HCT116 (cell line): ENCODE measurements at regions not wholly inside any gene's neighbourhood (a gene's known extent, or its start where the extent isn't known, plus 50 kb on each side); places are given as distances from the start of the nearest gene placed in this dataset.

Experiments used
- EGR1 ChIP-seq: IDR thresholded peaks from 2 replicates; pipeline ENCODE4 v1.6.1; 2012; ENCODE audit warnings: low read depth
- EZH2 ChIP-seq: fragments of 200-600 bp; sonication (generic); IDR thresholded peaks from 2 replicates; pipeline ENCODE4 v1.6.1; 2017; ENCODE audit warnings: antibody characterized with exemption, mixed run types
- EZH2phosphoT487 ChIP-seq: fragments of 200-600 bp; IDR thresholded peaks from 2 replicates; pipeline ENCODE4 v1.6.1; 2018; ENCODE audit warnings: antibody characterized with exemption, borderline replicate concordance
- JUND ChIP-seq: IDR thresholded peaks from 2 replicates; pipeline ENCODE4 v1.6.1; 2012
- POLR2A ChIP-seq: IDR thresholded peaks from 2 replicates; pipeline ENCODE4 v1.7.0; 2011; ENCODE audit warnings: borderline replicate concordance; ENCODE audit not compliant: insufficient read depth, insufficient read length; ENCODE audit errors: extremely low read depth
- POLR2AphosphoS5 ChIP-seq: IDR thresholded peaks from 2 replicates; pipeline ENCODE4 v1.6.1; 2011; ENCODE audit warnings: mild to moderate bottlenecking, low read depth, low read length, moderate library complexity
- RAD21 ChIP-seq: IDR thresholded peaks from 2 replicates; pipeline ENCODE4 v1.6.1; 2012; ENCODE audit warnings: low read depth, mild to moderate bottlenecking
- TCF7L2 ChIP-seq: IDR thresholded peaks from 2 replicates; pipeline ENCODE4 v1.7.0; 2011; ENCODE audit warnings: borderline replicate concordance, inconsistent platforms; ENCODE audit not compliant: insufficient read depth, insufficient read length; ENCODE audit errors: extremely low read depth
- YY1 ChIP-seq: IDR thresholded peaks from 2 replicates; pipeline ENCODE4 v1.6.1; 2011; ENCODE audit warnings: low read length, low read depth, moderate library complexity, mild to moderate bottlenecking; ENCODE audit not compliant: insufficient replicate concordance; ENCODE audit errors: extremely low read depth
- ZFX ChIP-seq: fragments of 450-650 bp; IDR thresholded peaks from 2 replicates; pipeline ENCODE4 v1.6.1; 2017
- TF ChIP-seq, protein P1 (sequence below), 3 experiments: fragments of 200-600 bp in 1 of 3; sonication (generic) in 1 of 3; IDR thresholded peaks in 2 of 3; conservative IDR thresholded peaks in 1 of 3; 2 replicates each; pipeline ENCODE4 v1.5.1; 2012 to 2017; ENCODE audit warnings: low read depth in 2 of 3, low read length in 2 of 3, antibody characterized with exemption in 1 of 3, borderline replicate concordance in 1 of 3, control low read depth in 1 of 3, mild to moderate bottlenecking in 1 of 3, mixed read lengths in 1 of 3, mixed run types in 1 of 3, moderate library complexity in 1 of 3; ENCODE audit not compliant: insufficient read depth in 1 of 3
- TF ChIP-seq, protein P2 (sequence below): IDR thresholded peaks from 2 replicates; pipeline ENCODE4 v1.6.1; 2012; ENCODE audit warnings: low read depth
- TF ChIP-seq, protein P3 (sequence below): IDR thresholded peaks from 2 replicates; pipeline ENCODE4 v1.6.1; 2011; ENCODE audit warnings: mild to moderate bottlenecking, low read length, moderate library complexity; ENCODE audit not compliant: insufficient replicate concordance; ENCODE audit errors: extremely low read depth

DNA sequence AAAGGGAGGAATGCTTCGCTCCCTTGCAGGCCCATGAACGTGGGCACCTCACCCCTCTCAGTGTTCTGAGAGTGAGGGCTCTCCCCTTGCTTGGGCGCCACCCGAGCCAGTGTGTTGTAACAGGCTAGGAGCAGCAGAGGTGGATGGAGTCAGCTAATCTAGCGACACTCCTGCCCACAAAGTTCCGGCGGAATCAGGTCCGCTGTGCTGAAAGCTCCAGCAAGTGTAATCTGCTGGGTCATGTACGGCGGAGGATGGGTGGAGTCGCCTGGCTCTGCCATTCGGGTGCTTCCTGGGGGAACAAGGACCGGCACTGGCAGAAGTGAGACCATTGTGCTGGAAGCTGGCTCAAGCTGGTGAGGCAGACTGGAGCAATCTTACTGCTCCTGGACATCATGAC, 1310.1 kb downstream of the EPHA7 start:
- TF ChIP-seq, protein P1, sequence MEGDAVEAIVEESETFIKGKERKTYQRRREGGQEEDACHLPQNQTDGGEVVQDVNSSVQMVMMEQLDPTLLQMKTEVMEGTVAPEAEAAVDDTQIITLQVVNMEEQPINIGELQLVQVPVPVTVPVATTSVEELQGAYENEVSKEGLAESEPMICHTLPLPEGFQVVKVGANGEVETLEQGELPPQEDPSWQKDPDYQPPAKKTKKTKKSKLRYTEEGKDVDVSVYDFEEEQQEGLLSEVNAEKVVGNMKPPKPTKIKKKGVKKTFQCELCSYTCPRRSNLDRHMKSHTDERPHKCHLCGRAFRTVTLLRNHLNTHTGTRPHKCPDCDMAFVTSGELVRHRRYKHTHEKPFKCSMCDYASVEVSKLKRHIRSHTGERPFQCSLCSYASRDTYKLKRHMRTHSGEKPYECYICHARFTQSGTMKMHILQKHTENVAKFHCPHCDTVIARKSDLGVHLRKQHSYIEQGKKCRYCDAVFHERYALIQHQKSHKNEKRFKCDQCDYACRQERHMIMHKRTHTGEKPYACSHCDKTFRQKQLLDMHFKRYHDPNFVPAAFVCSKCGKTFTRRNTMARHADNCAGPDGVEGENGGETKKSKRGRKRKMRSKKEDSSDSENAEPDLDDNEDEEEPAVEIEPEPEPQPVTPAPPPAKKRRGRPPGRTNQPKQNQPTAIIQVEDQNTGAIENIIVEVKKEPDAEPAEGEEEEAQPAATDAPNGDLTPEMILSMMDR (IDR thresholded peaks at IDR 0.05 in 2 of 3, conservative IDR thresholded peaks at IDR 0.05 in 1 of 3; ENCODE audit: borderline replicate concordance in 1 of 3, insufficient read depth in 1 of 3, low read depth in 2 of 3, low read length in 2 of 3), result no peak
- no peak for TF ChIP-seq POLR2A
- no peak for TF ChIP-seq EZH2
- no peak for TF ChIP-seq POLR2AphosphoS5
- no peak for TF ChIP-seq EGR1
- no peak for TF ChIP-seq JUND
- TF ChIP-seq, protein P2, sequence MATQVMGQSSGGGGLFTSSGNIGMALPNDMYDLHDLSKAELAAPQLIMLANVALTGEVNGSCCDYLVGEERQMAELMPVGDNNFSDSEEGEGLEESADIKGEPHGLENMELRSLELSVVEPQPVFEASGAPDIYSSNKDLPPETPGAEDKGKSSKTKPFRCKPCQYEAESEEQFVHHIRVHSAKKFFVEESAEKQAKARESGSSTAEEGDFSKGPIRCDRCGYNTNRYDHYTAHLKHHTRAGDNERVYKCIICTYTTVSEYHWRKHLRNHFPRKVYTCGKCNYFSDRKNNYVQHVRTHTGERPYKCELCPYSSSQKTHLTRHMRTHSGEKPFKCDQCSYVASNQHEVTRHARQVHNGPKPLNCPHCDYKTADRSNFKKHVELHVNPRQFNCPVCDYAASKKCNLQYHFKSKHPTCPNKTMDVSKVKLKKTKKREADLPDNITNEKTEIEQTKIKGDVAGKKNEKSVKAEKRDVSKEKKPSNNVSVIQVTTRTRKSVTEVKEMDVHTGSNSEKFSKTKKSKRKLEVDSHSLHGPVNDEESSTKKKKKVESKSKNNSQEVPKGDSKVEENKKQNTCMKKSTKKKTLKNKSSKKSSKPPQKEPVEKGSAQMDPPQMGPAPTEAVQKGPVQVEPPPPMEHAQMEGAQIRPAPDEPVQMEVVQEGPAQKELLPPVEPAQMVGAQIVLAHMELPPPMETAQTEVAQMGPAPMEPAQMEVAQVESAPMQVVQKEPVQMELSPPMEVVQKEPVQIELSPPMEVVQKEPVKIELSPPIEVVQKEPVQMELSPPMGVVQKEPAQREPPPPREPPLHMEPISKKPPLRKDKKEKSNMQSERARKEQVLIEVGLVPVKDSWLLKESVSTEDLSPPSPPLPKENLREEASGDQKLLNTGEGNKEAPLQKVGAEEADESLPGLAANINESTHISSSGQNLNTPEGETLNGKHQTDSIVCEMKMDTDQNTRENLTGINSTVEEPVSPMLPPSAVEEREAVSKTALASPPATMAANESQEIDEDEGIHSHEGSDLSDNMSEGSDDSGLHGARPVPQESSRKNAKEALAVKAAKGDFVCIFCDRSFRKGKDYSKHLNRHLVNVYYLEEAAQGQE, result no peak
- TF ChIP-seq EZH2phosphoT487, result no peak
- TF ChIP-seq RAD21, result no peak
- TF ChIP-seq TCF7L2, result no peak
- TF ChIP-seq, protein P3, sequence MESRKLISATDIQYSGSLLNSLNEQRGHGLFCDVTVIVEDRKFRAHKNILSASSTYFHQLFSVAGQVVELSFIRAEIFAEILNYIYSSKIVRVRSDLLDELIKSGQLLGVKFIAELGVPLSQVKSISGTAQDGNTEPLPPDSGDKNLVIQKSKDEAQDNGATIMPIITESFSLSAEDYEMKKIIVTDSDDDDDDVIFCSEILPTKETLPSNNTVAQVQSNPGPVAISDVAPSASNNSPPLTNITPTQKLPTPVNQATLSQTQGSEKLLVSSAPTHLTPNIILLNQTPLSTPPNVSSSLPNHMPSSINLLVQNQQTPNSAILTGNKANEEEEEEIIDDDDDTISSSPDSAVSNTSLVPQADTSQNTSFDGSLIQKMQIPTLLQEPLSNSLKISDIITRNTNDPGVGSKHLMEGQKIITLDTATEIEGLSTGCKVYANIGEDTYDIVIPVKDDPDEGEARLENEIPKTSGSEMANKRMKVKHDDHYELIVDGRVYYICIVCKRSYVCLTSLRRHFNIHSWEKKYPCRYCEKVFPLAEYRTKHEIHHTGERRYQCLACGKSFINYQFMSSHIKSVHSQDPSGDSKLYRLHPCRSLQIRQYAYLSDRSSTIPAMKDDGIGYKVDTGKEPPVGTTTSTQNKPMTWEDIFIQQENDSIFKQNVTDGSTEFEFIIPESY, result no peak
- no peak for TF ChIP-seq YY1
- no peak for TF ChIP-seq ZFX
